ENCODE measurements at regions not wholly inside any gene's neighbourhood (a gene's known extent, or its start where the extent isn't known, plus 50 kb on each side); places are given as distances from the start of the nearest gene placed in this dataset.

GRCh38 chr1:199690496-199690895 is 337.0 kb upstream of the NR5A2 start:
- H2BK120ac ChIP-seq (ENCODE audit: insufficient read depth, low read length, poor library complexity): no peak overlapping the region
- H4K91ac ChIP-seq (ENCODE audit: low read depth, low read length): no peak overlapping the region
- no peak overlapping the region for H2AK5ac ChIP-seq (ENCODE audit: low read length)
- H3K4me3 ChIP-seq (ENCODE audit: low read depth, low read length): no peak overlapping the region
- H3K4me1 ChIP-seq (ENCODE audit: control insufficient read depth in 1 of 2, insufficient read depth in 2 of 2, low read length in 2 of 2): no peaks in the 10 kb centered on the region
- no peaks in the 10 kb centered on the region for H3K79me2 ChIP-seq (ENCODE audit: control insufficient read depth, insufficient read depth, low read length, poor library complexity)
- H3K18ac ChIP-seq (ENCODE audit: low read length): no peak overlapping the region
- no peak overlapping the region for H4K12ac ChIP-seq (ENCODE audit: low read depth, low read length)
- H3K79me1 ChIP-seq (ENCODE audit: low read length): no peaks in the 10 kb centered on the region
- WGBS (ENCODE audit: extremely low coverage, insufficient coverage, insufficient read length): no CpG with 5 or more reads among the region's 1 CpG
- no peaks in the 10 kb centered on the region for H3K9me3 ChIP-seq (ENCODE audit: insufficient read depth, low read depth, low read length)
- H3K4me2 ChIP-seq (ENCODE audit: low read length): no peak overlapping the region
- no peaks in the 10 kb centered on the region for H3K36me3 ChIP-seq (ENCODE audit: control insufficient read depth in 1 of 2, insufficient read depth in 2 of 2, low read length in 2 of 2)
- H3K9ac ChIP-seq (ENCODE audit: low read length): no peak overlapping the region
- no peak overlapping the region for H4K8ac ChIP-seq (ENCODE audit: low read depth, low read length)
- H2BK5ac ChIP-seq (ENCODE audit: low read depth, low read length, poor library complexity): no peak overlapping the region
- H3K27ac ChIP-seq (ENCODE audit: low read depth, low read length): no peak overlapping the region
- H2AFZ ChIP-seq (ENCODE audit: insufficient read depth, low read length, poor library complexity): no peak overlapping the region
- H3K23ac ChIP-seq (ENCODE audit: low read length): no peak overlapping the region
- no peaks in the 10 kb centered on the region for H3K27me3 ChIP-seq (ENCODE audit: insufficient read depth, low read length)
- DNase-seq: no peak
- no peak overlapping the region for H2BK12ac ChIP-seq (ENCODE audit: low read length)
- H3K14ac ChIP-seq (ENCODE audit: low read length): no peak overlapping the region
- H3K4ac ChIP-seq (ENCODE audit: low read depth, low read length): no peak overlapping the region

GRCh38 chr1:199691540-199691939 is 336.0 kb upstream of the NR5A2 start:
- Histone ChIP-seq H3K36me3 (ENCODE audit: control insufficient read depth in 1 of 2, insufficient read depth in 2 of 2, low read length in 2 of 2) (no peaks in the 10 kb centered on the region), H3K79me2 (ENCODE audit: control insufficient read depth, insufficient read depth, low read length, poor library complexity) (no peaks in the 10 kb centered on the region), H2BK5ac (ENCODE audit: low read depth, low read length, poor library complexity) (no peak overlapping the region), H3K79me1 (ENCODE audit: low read length) (no peaks in the 10 kb centered on the region), H2BK12ac (ENCODE audit: low read length) (no peak overlapping the region), H3K4me2 (ENCODE audit: low read length) (no peak overlapping the region), H3K4ac (ENCODE audit: low read depth, low read length) (no peak overlapping the region), H2BK120ac (ENCODE audit: insufficient read depth, low read length, poor library complexity) (no peak overlapping the region), H3K14ac (ENCODE audit: low read length) (no peak overlapping the region), H2AK5ac (ENCODE audit: low read length) (no peak overlapping the region), H2AFZ (ENCODE audit: insufficient read depth, low read length, poor library complexity) (no peak overlapping the region), H3K27me3 (ENCODE audit: insufficient read depth, low read length) (no peaks in the 10 kb centered on the region), H4K12ac (ENCODE audit: low read depth, low read length) (no peak overlapping the region), H4K91ac (ENCODE audit: low read depth, low read length) (no peak overlapping the region), H3K18ac (ENCODE audit: low read length) (no peak overlapping the region), H3K9ac (ENCODE audit: low read length) (no peak overlapping the region), H4K8ac (ENCODE audit: low read depth, low read length) (no peak overlapping the region), H3K4me1 (ENCODE audit: control insufficient read depth in 1 of 2, insufficient read depth in 2 of 2, low read length in 2 of 2) (no peaks in the 10 kb centered on the region), H3K9me3 (ENCODE audit: insufficient read depth, low read depth, low read length) (no peaks in the 10 kb centered on the region), H3K4me3 (ENCODE audit: low read depth, low read length) (no peak overlapping the region), H3K27ac (ENCODE audit: low read depth, low read length) (no peak overlapping the region), H3K23ac (ENCODE audit: low read length) (no peak overlapping the region)
- 100% methylated on average over 1 of the region's 3 CpGs for WGBS (ENCODE audit: extremely low coverage, insufficient coverage, insufficient read length)
- DNase-seq: no peak

GRCh38 chr1:199693724-199694123 is 333.8 kb upstream of the NR5A2 start:
- Histone ChIP-seq H2BK120ac (ENCODE audit: insufficient read depth, low read length, poor library complexity) (no peak overlapping the region), H3K36me3 (ENCODE audit: control insufficient read depth in 1 of 2, insufficient read depth in 2 of 2, low read length in 2 of 2) (no peaks in the 10 kb centered on the region), H3K14ac (ENCODE audit: low read length) (no peak overlapping the region), H2AFZ (ENCODE audit: insufficient read depth, low read length, poor library complexity) (no peak overlapping the region), H2BK12ac (ENCODE audit: low read length) (no peak overlapping the region), H3K18ac (ENCODE audit: low read length) (no peak overlapping the region), H3K23ac (ENCODE audit: low read length) (no peak overlapping the region), H2BK5ac (ENCODE audit: low read depth, low read length, poor library complexity) (no peak overlapping the region), H4K12ac (ENCODE audit: low read depth, low read length) (no peak overlapping the region), H3K4me1 (ENCODE audit: control insufficient read depth in 1 of 2, insufficient read depth in 2 of 2, low read length in 2 of 2) (no peaks in the 10 kb centered on the region), H3K27ac (ENCODE audit: low read depth, low read length) (no peak overlapping the region), H4K91ac (ENCODE audit: low read depth, low read length) (no peak overlapping the region), H3K4me3 (ENCODE audit: low read depth, low read length) (no peak overlapping the region), H3K9me3 (ENCODE audit: insufficient read depth, low read depth, low read length) (no peaks in the 10 kb centered on the region), H3K4ac (ENCODE audit: low read depth, low read length) (no peak overlapping the region), H3K79me2 (ENCODE audit: control insufficient read depth, insufficient read depth, low read length, poor library complexity) (no peaks in the 10 kb centered on the region), H3K4me2 (ENCODE audit: low read length) (no peak overlapping the region), H3K79me1 (ENCODE audit: low read length) (no peaks in the 10 kb centered on the region), H3K27me3 (ENCODE audit: insufficient read depth, low read length) (no peaks in the 10 kb centered on the region), H2AK5ac (ENCODE audit: low read length) (no peak overlapping the region), H4K8ac (ENCODE audit: low read depth, low read length) (no peak overlapping the region), H3K9ac (ENCODE audit: low read length) (no peak overlapping the region)
- DNase-seq: no peak
- no CpG with 5 or more reads among the region's 2 CpGs for WGBS (ENCODE audit: extremely low coverage, insufficient coverage, insufficient read length)

GRCh38 chr1:199696225-199696624 is 331.3 kb upstream of the NR5A2 start:
- no peaks in the 10 kb centered on the region for H3K27me3 ChIP-seq (ENCODE audit: insufficient read depth, low read length)
- H2BK5ac ChIP-seq (ENCODE audit: low read depth, low read length, poor library complexity): no peak overlapping the region
- H4K8ac ChIP-seq (ENCODE audit: low read depth, low read length): no peak overlapping the region
- H2AK5ac ChIP-seq (ENCODE audit: low read length): no peak overlapping the region
- no peaks in the 10 kb centered on the region for H3K9me3 ChIP-seq (ENCODE audit: insufficient read depth, low read depth, low read length)
- H4K91ac ChIP-seq (ENCODE audit: low read depth, low read length): no peak overlapping the region
- H3K4me2 ChIP-seq (ENCODE audit: low read length): no peak overlapping the region
- H2AFZ ChIP-seq (ENCODE audit: insufficient read depth, low read length, poor library complexity): no peak overlapping the region
- no peak overlapping the region for H2BK12ac ChIP-seq (ENCODE audit: low read length)
- H3K79me1 ChIP-seq (ENCODE audit: low read length): no peaks in the 10 kb centered on the region
- WGBS (ENCODE audit: extremely low coverage, insufficient coverage, insufficient read length): no CpG with 5 or more reads among the region's 2 CpGs
- no peaks in the 10 kb centered on the region for H3K4me1 ChIP-seq (ENCODE audit: control insufficient read depth in 1 of 2, insufficient read depth in 2 of 2, low read length in 2 of 2)
- no peak overlapping the region for H4K12ac ChIP-seq (ENCODE audit: low read depth, low read length)
- no peak overlapping the region for H3K4me3 ChIP-seq (ENCODE audit: low read depth, low read length)
- H3K36me3 ChIP-seq (ENCODE audit: control insufficient read depth in 1 of 2, insufficient read depth in 2 of 2, low read length in 2 of 2): no peaks in the 10 kb centered on the region
- H3K27ac ChIP-seq (ENCODE audit: low read depth, low read length): no peak overlapping the region
- no peak overlapping the region for H3K23ac ChIP-seq (ENCODE audit: low read length)
- no peak overlapping the region for H3K18ac ChIP-seq (ENCODE audit: low read length)
- H3K4ac ChIP-seq (ENCODE audit: low read depth, low read length): no peak overlapping the region
- no peak overlapping the region for H2BK120ac ChIP-seq (ENCODE audit: insufficient read depth, low read length, poor library complexity)
- H3K9ac ChIP-seq (ENCODE audit: low read length): no peak overlapping the region
- no peaks in the 10 kb centered on the region for H3K79me2 ChIP-seq (ENCODE audit: control insufficient read depth, insufficient read depth, low read length, poor library complexity)
- no peak for DNase-seq
- no peak overlapping the region for H3K14ac ChIP-seq (ENCODE audit: low read length)

- H3K4ac ChIP-seq (ENCODE audit: low read depth, low read length): no peak overlapping the region
- H3K18ac ChIP-seq (ENCODE audit: low read length): no peak overlapping the region
- no peaks in the 10 kb centered on the region for H3K36me3 ChIP-seq (ENCODE audit: control insufficient read depth in 1 of 2, insufficient read depth in 2 of 2, low read length in 2 of 2)
- H3K23ac ChIP-seq (ENCODE audit: low read length): no peak overlapping the region
- H3K27me3 ChIP-seq (ENCODE audit: insufficient read depth, low read length): no peaks in the 10 kb centered on the region
- H3K27ac ChIP-seq (ENCODE audit: low read depth, low read length): no peak overlapping the region
- no peak overlapping the region for H2BK120ac ChIP-seq (ENCODE audit: insufficient read depth, low read length, poor library complexity)
- no peak overlapping the region for H4K91ac ChIP-seq (ENCODE audit: low read depth, low read length)
- no peaks in the 10 kb centered on the region for H3K79me2 ChIP-seq (ENCODE audit: control insufficient read depth, insufficient read depth, low read length, poor library complexity)
- H4K12ac ChIP-seq (ENCODE audit: low read depth, low read length): no peak overlapping the region
- no peak overlapping the region for H3K4me2 ChIP-seq (ENCODE audit: low read length)
- no peak overlapping the region for H4K8ac ChIP-seq (ENCODE audit: low read depth, low read length)
- DNase-seq: no peak
- no peak overlapping the region for H2AFZ ChIP-seq (ENCODE audit: insufficient read depth, low read length, poor library complexity)
- no peak overlapping the region for H3K14ac ChIP-seq (ENCODE audit: low read length)
- no peaks in the 10 kb centered on the region for H3K4me1 ChIP-seq (ENCODE audit: control insufficient read depth in 1 of 2, insufficient read depth in 2 of 2, low read length in 2 of 2)
- H2AK5ac ChIP-seq (ENCODE audit: low read length): no peak overlapping the region
- no peak overlapping the region for H3K4me3 ChIP-seq (ENCODE audit: low read depth, low read length)
- H2BK5ac ChIP-seq (ENCODE audit: low read depth, low read length, poor library complexity): no peak overlapping the region
- H3K9ac ChIP-seq (ENCODE audit: low read length): no peak overlapping the region
- no peak overlapping the region for H2BK12ac ChIP-seq (ENCODE audit: low read length)
- no peaks in the 10 kb centered on the region for H3K79me1 ChIP-seq (ENCODE audit: low read length)
- H3K9me3 ChIP-seq (ENCODE audit: insufficient read depth, low read depth, low read length): no peaks in the 10 kb centered on the region
These were observed 329.3 kb upstream of the NR5A2 start for GRCh38 chr1:199698222-199698621.

All from trophoblast cell (in vitro differentiated cells and primary cell).